RWPE2 (cell line): ENCODE measurements at regions not wholly inside any gene's neighbourhood (a gene's known extent, or its start where the extent isn't known, plus 50 kb on each side); places are given as distances from the start of the nearest gene placed in this dataset.

Source experiments
- ATAC-seq: fragments of 200-7000 bp; cut with Tn5 transposase; 3 replicates; pipeline ENCODE4 v1.9.1; 2021; ENCODE audit warnings: low read depth
- DNase-seq: peaks from one replicate; pipeline ENCODE4 v3.0.0-alpha.2; 2020; ENCODE audit warnings: low spot score
- H3K27ac ChIP-seq: fragments of 450-650 bp; 2 replicates; pipeline ENCODE4 v1.5.1; 2017; ENCODE audit warnings: mild to moderate bottlenecking; ENCODE audit not compliant: poor library complexity, severe bottlenecking
- H3K27me3 ChIP-seq: fragments of 250-450 bp; sonication (Bioruptor Pico); 2 replicates; pipeline ENCODE4 v1.5.1; 2021; ENCODE audit warnings: mild to moderate bottlenecking, moderate library complexity; ENCODE audit not compliant: insufficient read depth, poor library complexity, severe bottlenecking
- H3K36me3 ChIP-seq: fragments of 250-450 bp; sonication (Bioruptor Pico); 2 replicates; pipeline ENCODE4 v1.5.1; 2020; ENCODE audit warnings: low read depth, mild to moderate bottlenecking, moderate library complexity
- H3K4me1 ChIP-seq: fragments of 250-450 bp; sonication (Bioruptor Pico); 2 replicates; pipeline ENCODE4 v1.5.1; 2021; ENCODE audit warnings: mild to moderate bottlenecking, moderate library complexity; ENCODE audit not compliant: insufficient read depth, poor library complexity, severe bottlenecking
- H3K4me3 ChIP-seq: fragments of 250-450 bp; sonication (Bioruptor Pico); 2 replicates; pipeline ENCODE4 v1.5.1; 2021; ENCODE audit warnings: mild to moderate bottlenecking, moderate library complexity; ENCODE audit not compliant: severe bottlenecking
- H3K9me3 ChIP-seq: fragments of 250-450 bp; sonication (Bioruptor Pico); 2 replicates; pipeline ENCODE4 v1.5.1; 2021; ENCODE audit warnings: mild to moderate bottlenecking, moderate library complexity; ENCODE audit not compliant: severe bottlenecking
- CTCF ChIP-seq: fragments of 450-650 bp; IDR thresholded peaks from one replicate; pipeline ENCODE4 v1.5.1; 2017; ENCODE audit warnings: mild to moderate bottlenecking, moderate library complexity; ENCODE audit not compliant: poor library complexity, severe bottlenecking

GRCh38 chr10:117911684-117912083 is 135.1 kb downstream of the RAB11FIP2 start:
- Histone ChIP-seq H3K36me3 (no peaks in the 10 kb centered on the region), H3K4me3 (no peak overlapping the region), H3K27me3 (peaks cover 34% of the 10 kb centered on the region), H3K27ac (no peak overlapping the region), H3K4me1 (no peaks in the 10 kb centered on the region), H3K9me3 (no peaks in the 10 kb centered on the region)
- TF ChIP-seq CTCF: no peak
- no peak for DNase-seq
- ATAC-seq: no peak

DNA sequence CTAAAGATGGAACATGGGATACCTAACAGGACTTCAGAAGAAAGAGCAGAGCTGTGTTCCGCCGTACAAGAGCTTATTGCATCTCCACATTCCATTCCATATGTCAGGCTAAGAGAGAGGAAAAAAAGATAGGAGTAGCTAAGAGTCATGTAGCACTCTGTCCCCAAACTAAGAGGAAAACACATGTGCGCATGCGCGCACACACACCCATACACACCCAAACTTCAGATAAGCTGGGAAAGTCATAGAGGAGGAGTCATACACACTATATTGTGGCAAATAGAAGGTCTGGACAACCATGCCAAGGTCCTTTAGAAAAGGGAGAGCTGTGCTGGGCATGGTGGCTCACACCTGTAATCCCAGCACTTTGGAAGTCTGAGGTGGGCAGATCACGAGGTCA is 132.4 kb downstream of the RAB11FIP2 start:
- Histone ChIP-seq H3K27me3 (peaks cover 12% of the 10 kb centered on the region), H3K4me1 (no peaks in the 10 kb centered on the region), H3K36me3 (no peaks in the 10 kb centered on the region), H3K9me3 (no peaks in the 10 kb centered on the region), H3K4me3 (no peak overlapping the region), H3K27ac (no peak overlapping the region)
- no peak for TF ChIP-seq CTCF
- ATAC-seq: no peak
- DNase-seq: no peak

- no peak overlapping the region for H3K4me3 ChIP-seq
- TF ChIP-seq CTCF: no peak
- H3K27me3 ChIP-seq: peaks cover 2% of the 10 kb centered on the region
- no peaks in the 10 kb centered on the region for H3K36me3 ChIP-seq
- H3K4me1 ChIP-seq: no peaks in the 10 kb centered on the region
- ATAC-seq: no peak
- H3K27ac ChIP-seq: no peak overlapping the region
- DNase-seq: no peak
- H3K9me3 ChIP-seq: no peaks in the 10 kb centered on the region
Observed at GRCh38 chr10:117920956-117921355, 125.8 kb downstream of the RAB11FIP2 start.

DNA sequence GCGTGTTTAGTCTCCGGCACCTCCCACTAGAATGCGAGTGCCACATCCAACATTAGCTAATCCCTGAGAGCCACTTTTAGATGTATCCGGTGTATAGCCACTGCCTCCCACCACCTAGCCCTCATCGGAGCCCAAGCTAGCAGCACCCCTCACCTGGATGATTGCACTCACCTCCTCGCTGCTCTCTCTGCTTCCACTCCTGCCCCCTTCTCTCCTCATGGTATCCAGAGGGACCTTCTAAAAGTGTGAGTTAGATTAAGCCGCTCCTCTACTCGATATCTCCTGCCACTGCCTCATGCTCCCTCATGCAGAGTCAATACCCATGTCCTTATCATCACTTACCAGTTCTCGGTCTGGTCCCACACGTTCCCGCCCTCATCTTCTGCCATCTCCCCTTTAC is 125.3 kb downstream of the RAB11FIP2 start:
- no peak overlapping the region for H3K4me3 ChIP-seq
- TF ChIP-seq CTCF: no peak
- H3K36me3 ChIP-seq: no peaks in the 10 kb centered on the region
- ATAC-seq (no peak), DNase-seq (no peak)
- no peaks in the 10 kb centered on the region for H3K9me3 ChIP-seq
- H3K27ac ChIP-seq: no peak overlapping the region
- H3K27me3 ChIP-seq: peaks cover 2% of the 10 kb centered on the region
- H3K4me1 ChIP-seq: no peaks in the 10 kb centered on the region

DNA sequence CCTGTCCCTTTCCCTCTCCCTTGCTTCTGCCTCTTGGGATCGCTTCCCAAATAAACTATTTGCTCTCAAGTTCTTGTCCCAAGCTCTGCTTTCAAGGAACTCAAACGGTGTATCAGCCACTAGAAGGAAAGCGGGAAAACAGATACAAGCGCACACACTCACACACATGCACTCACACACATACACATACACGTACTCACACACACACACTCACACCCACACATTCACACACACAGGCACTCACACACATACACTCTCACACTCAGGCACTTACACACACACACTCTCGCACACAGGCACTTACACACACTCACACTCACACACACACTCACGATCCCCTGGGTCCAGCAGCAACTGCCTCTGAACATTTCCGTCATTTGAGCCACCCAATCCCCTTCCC is 121.9 kb downstream of the RAB11FIP2 start:
- H3K36me3 ChIP-seq: no peaks in the 10 kb centered on the region
- ATAC-seq: no peak
- H3K27ac ChIP-seq: no peak overlapping the region
- no peak for TF ChIP-seq CTCF
- no peaks in the 10 kb centered on the region for H3K9me3 ChIP-seq
- peaks cover 2% of the 10 kb centered on the region for H3K27me3 ChIP-seq
- no peak overlapping the region for H3K4me3 ChIP-seq
- DNase-seq: no peak
- H3K4me1 ChIP-seq: no peaks in the 10 kb centered on the region
